ENCODE measurements at regions not wholly inside any gene's neighbourhood (a gene's known extent, or its start where the extent isn't known, plus 50 kb on each side); places are given as distances from the start of the nearest gene placed in this dataset.
A peak's percentile ranks its signal among the peaks of the same experiment; 100 is the strongest.

DNA sequence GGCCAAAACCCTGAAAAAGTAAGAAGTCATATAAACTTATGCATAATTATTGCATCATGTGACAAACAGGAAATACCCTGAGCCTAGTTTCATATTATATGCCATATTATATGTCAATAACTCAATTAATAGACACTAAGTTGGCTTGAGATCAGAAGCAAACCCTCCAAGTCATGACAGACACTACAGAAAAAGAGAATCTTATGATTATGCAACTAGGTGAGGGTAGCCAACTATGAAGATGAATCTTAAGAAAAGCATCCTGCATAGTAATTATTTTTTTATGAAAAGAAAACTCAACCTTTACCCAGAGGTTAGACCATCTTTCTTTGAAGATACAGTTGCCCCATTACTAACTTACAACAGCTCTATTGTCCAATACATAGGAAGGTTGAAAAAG, 192.4 kb upstream of the VEPH1 start:
- in situ Hi-C loops (cut with MboI), result no loop called here
- BruUV-seq (replicated peaks), result no TSS peak
- CTCF ChIA-PET (ENCODE audit: low intra/inter-chr PET ratio), result no interaction called here

DNA sequence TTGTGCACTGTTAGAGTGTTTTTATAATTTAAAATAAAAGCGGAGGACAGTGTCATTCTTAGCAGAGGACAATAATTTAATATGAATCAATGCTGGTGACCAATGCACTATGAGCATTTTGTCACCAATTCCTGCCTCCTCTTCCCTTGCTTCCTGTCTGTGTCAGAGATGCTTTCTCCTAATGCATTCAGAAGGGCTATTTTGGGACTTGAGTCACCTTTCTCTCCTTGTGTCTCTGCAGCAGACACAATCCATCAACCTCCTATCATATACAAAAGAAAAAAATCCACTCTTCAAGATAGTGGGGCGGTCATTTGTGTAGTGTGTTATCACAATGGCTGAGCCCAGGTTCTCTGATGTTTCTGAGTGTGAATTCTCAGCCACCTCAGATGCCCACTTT, 191.9 kb upstream of the VEPH1 start:
- no peaks in the 10 kb centered on the region for H3K36me3 ChIP-seq (ENCODE audit: control insufficient read depth, insufficient read depth, low read length)
- no peaks in the 10 kb centered on the region; a peak in 1 of 5 replicates for H3K27me3 ChIP-seq (ENCODE audit: control insufficient read depth in 2 of 2, insufficient read depth in 2 of 2, low read length in 2 of 2)
- no peak overlapping the region for H3K4me3 ChIP-seq
- no peak overlapping the region for H3K9ac ChIP-seq (ENCODE audit: insufficient read depth in 1 of 2, low read depth in 2 of 2, low read length in 2 of 2)
- WGBS (ENCODE audit: insufficient coverage, low coverage, missing lambda C conversion rate), result 0% methylated on average over 2 of the region's 2 CpGs
- H2AFZ ChIP-seq (ENCODE audit: low read depth, low read length), result no peak overlapping the region
- H3K79me2 ChIP-seq (ENCODE audit: control insufficient read depth, insufficient read depth, low read length), result no peaks in the 10 kb centered on the region
- ATAC-seq (no peak), FAIRE-seq (no peak), DNase-seq (ENCODE audit: extremely low read depth in 1 of 4, low spot score in 3 of 4) (no peak)
- no peak overlapping the region for H3K27ac ChIP-seq (ENCODE audit: extremely low read depth, low read depth, low read length)
- H4K20me1 ChIP-seq (replicated peaks; ENCODE audit: control insufficient read depth, insufficient read depth, low read length), result no peaks in the 10 kb centered on the region
- no peak overlapping the region for H3K4me2 ChIP-seq (ENCODE audit: insufficient read depth, low read length)
- in situ Hi-C loops (cut with MboI) (no loop called here), intact Hi-C loops (cut with micrococcal nuclease) (no loop called here)
- no peaks in the 10 kb centered on the region for H3K9me1 ChIP-seq (ENCODE audit: control insufficient read depth, insufficient read depth, low read length)
- ChIA-PET POLR2A (interaction anchor here (0.6 kb wide), 1 partner anchor 117 kb away, joined by 3 read pairs; no protein-coding TSS in a partner anchor), CTCF (ENCODE audit: low intra/inter-chr PET ratio) (no interaction called here)
- no peaks in the 10 kb centered on the region for H3K4me1 ChIP-seq (replicated peaks in 1 of 2; ENCODE audit: control insufficient read depth in 2 of 2, insufficient read depth in 2 of 2, low read length in 2 of 2)
- no peaks in the 10 kb centered on the region for H3K9me3 ChIP-seq (replicated peaks; ENCODE audit: control insufficient read depth, insufficient read depth, low read depth, low read length)
- BruUV-seq (replicated peaks), result no TSS peak
- TF ChIP-seq COPS2 (conservative IDR thresholded peaks at IDR 0.05) (no peak), KDM5B (IDR thresholded peaks at IDR 0.05; ENCODE audit: insufficient replicate concordance, low read depth, low read length) (no peak), SRSF3 (IDR thresholded peaks at IDR 0.05; ENCODE audit: insufficient read depth, low read length) (no peak), RBM14 (IDR thresholded peaks at IDR 0.05; ENCODE audit: borderline replicate concordance, insufficient read depth, low read depth, low read length) (no peak), PRMT5 (CRISPR knock-in tag; IDR thresholded peaks at IDR 0.05) (no peak), EP300 (IDR thresholded peaks at IDR 0.05; ENCODE audit: low read length) (no peak), SMAD4 (CRISPR knock-in tag; conservative IDR thresholded peaks at IDR 0.05) (no peak), ZNF766 (CRISPR knock-in tag; conservative IDR thresholded peaks at IDR 0.05) (no peak), C11orf30 (IDR thresholded peaks at IDR 0.05; ENCODE audit: low read depth) (no peak), GATAD2A (IDR thresholded peaks at IDR 0.05) (no peak), ATF7 (IDR thresholded peaks at IDR 0.05) (no peak), MAFF (IDR thresholded peaks at IDR 0.05; ENCODE audit: low read length) (no peak), PRPF4 (IDR thresholded peaks at IDR 0.05; ENCODE audit: insufficient read depth, low read depth, low read length, poor library complexity, severe bottlenecking) (no peak), NBN (IDR thresholded peaks at IDR 0.05; ENCODE audit: low read depth) (no peak), ZNF121 (CRISPR knock-in tag; conservative IDR thresholded peaks at IDR 0.05) (no peak)
- TF ChIP-seq, protein P1, sequence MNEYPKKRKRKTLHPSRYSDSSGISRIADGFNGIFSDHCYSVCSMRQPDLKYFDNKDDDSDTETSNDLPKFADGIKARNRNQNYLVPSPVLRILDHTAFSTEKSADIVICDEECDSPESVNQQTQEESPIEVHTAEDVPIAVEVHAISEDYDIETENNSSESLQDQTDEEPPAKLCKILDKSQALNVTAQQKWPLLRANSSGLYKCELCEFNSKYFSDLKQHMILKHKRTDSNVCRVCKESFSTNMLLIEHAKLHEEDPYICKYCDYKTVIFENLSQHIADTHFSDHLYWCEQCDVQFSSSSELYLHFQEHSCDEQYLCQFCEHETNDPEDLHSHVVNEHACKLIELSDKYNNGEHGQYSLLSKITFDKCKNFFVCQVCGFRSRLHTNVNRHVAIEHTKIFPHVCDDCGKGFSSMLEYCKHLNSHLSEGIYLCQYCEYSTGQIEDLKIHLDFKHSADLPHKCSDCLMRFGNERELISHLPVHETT (CRISPR knock-in tag; conservative IDR thresholded peaks at IDR 0.05 in 1 of 2, IDR thresholded peaks at IDR 0.05 in 1 of 2), result no peak

More for the DNA sequence above, 192.4 kb upstream of the VEPH1 start:
- Histone ChIP-seq H3K4me2 (ENCODE audit: insufficient read depth, low read length) (no peak overlapping the region), H3K27me3 (ENCODE audit: control insufficient read depth in 2 of 2, insufficient read depth in 2 of 2, low read length in 2 of 2) (no peaks in the 10 kb centered on the region; a peak in 1 of 5 replicates), H3K27ac (ENCODE audit: extremely low read depth, low read depth, low read length) (no peak overlapping the region), H3K9ac (ENCODE audit: insufficient read depth in 1 of 2, low read depth in 2 of 2, low read length in 2 of 2) (no peak overlapping the region), H3K9me1 (ENCODE audit: control insufficient read depth, insufficient read depth, low read length) (no peaks in the 10 kb centered on the region), H3K79me2 (ENCODE audit: control insufficient read depth, insufficient read depth, low read length) (no peaks in the 10 kb centered on the region), H4K20me1 (replicated peaks; ENCODE audit: control insufficient read depth, insufficient read depth, low read length) (no peaks in the 10 kb centered on the region), H3K9me3 (replicated peaks; ENCODE audit: control insufficient read depth, insufficient read depth, low read depth, low read length) (no peaks in the 10 kb centered on the region), H3K4me1 (replicated peaks in 1 of 2; ENCODE audit: control insufficient read depth in 2 of 2, insufficient read depth in 2 of 2, low read length in 2 of 2) (no peaks in the 10 kb centered on the region), H2AFZ (ENCODE audit: low read depth, low read length) (no peak overlapping the region), H3K4me3 (no peak overlapping the region), H3K36me3 (ENCODE audit: control insufficient read depth, insufficient read depth, low read length) (no peaks in the 10 kb centered on the region)
- no peak for ATAC-seq
- TF ChIP-seq SP1 (CRISPR knock-in tag; IDR thresholded peaks at IDR 0.05) (no peak), CEBPG (CRISPR knock-in tag; IDR thresholded peaks at IDR 0.05) (no peak), CEBPG (tag; conservative IDR thresholded peaks at IDR 0.05 in 1 of 2, IDR thresholded peaks at IDR 0.05 in 1 of 2) (peak in 1 of 2 experiments; percentile 37; a peak in 1 of 4 replicates), TAF7 (tag; IDR thresholded peaks at IDR 0.05) (no peak)
- no peak for DNase-seq (ENCODE audit: extremely low read depth in 1 of 4, low spot score in 3 of 4)
- intact Hi-C loops (cut with micrococcal nuclease), result no loop called here
- POLR2A ChIA-PET, result interaction anchor here (0.6 kb wide), 1 partner anchor 118 kb away, joined by 3 read pairs; no protein-coding TSS in a partner anchor
- no peak for FAIRE-seq
